ENCODE measurements at regions not wholly inside any gene's neighbourhood (a gene's known extent, or its start where the extent isn't known, plus 50 kb on each side); places are given as distances from the start of the nearest gene placed in this dataset.

GRCh38 chr7:110399421-110399820 is 691.5 kb upstream of the LRRN3 start:
- no peak for TF ChIP-seq EZH2 (IDR thresholded peaks at IDR 0.05; ENCODE audit: low read length, unreplicated experiment)
- no peak for TF ChIP-seq CTCF (conservative IDR thresholded peaks at IDR 0.05; ENCODE audit: low read depth, low read length)
- no peak for TF ChIP-seq EZH2phosphoT487 (IDR thresholded peaks at IDR 0.05; ENCODE audit: borderline replicate concordance, low read length)

Measured in PC-3 (cell line).